NCI-H345 treated with DMSO at 0.1 percent for 48 hours (cell line): ENCODE measurements at regions not wholly inside any gene's neighbourhood (a gene's known extent, or its start where the extent isn't known, plus 50 kb on each side); places are given as distances from the start of the nearest gene placed in this dataset.

Source experiments
- DNase-seq: peaks from one replicate; lab custom pipeline; 2025; ENCODE audit not compliant: unreplicated experiment; lab: John Stamatoyannopoulos, UW

- DNase-seq = no peak
Observed at GRCh38 chr2:42882756-42883155, 90.4 kb upstream of the HAAO start.

GRCh38 chr2:42881732-42882131, 89.3 kb upstream of the HAAO start:
- no peak for DNase-seq

- DNase-seq = no peak
Observed at GRCh38 chr2:42880738-42881690, 88.6 kb upstream of the HAAO start.

- DNase-seq = no peak
Observed at GRCh38 chr2:42879913-42880737, 87.7 kb upstream of the HAAO start.

- no peak for DNase-seq
Observed at GRCh38 chr2:42879121-42879705, 86.8 kb upstream of the HAAO start.

GRCh38 chr2:42878581-42878980, 86.2 kb upstream of the HAAO start:
- DNase-seq = no peak

- no peak for DNase-seq
Observed at GRCh38 chr2:42877936-42878335, 85.6 kb upstream of the HAAO start.

GRCh38 chr2:42877511-42877910, 85.1 kb upstream of the HAAO start:
- no peak for DNase-seq

GRCh38 chr2:42876326-42876751, 84.0 kb upstream of the HAAO start:
- no peak for DNase-seq

GRCh38 chr2:42875880-42876279, 83.5 kb upstream of the HAAO start:
- no peak for DNase-seq

GRCh38 chr2:42874949-42875801, 82.8 kb upstream of the HAAO start:
- no peak for DNase-seq

GRCh38 chr2:42872721-42873120, 80.3 kb upstream of the HAAO start:
- no peak for DNase-seq

- DNase-seq = no peak
Observed at GRCh38 chr2:42871372-42871771, 79.0 kb upstream of the HAAO start.

- no peak for DNase-seq
Observed at GRCh38 chr2:42868874-42869273, 76.5 kb upstream of the HAAO start.

GRCh38 chr2:42868096-42868495, 75.7 kb upstream of the HAAO start:
- no peak for DNase-seq

GRCh38 chr2:42867093-42868065, 75.0 kb upstream of the HAAO start:
- no peak for DNase-seq

GRCh38 chr2:42865884-42866881, 73.8 kb upstream of the HAAO start:
- DNase-seq = no peak

- DNase-seq = no peak
Observed at GRCh38 chr2:42864641-42865280, 72.4 kb upstream of the HAAO start.
